GM12865 (cell line): ENCODE measurements at regions not wholly inside any gene's neighbourhood (a gene's known extent, or its start where the extent isn't known, plus 50 kb on each side); places are given as distances from the start of the nearest gene placed in this dataset.
"Not testable (repeated sequence)": the region's sequence is repeated elsewhere in the genome, so short reads cannot be mapped to it uniquely, and the experiment has no call there.

Experiments used
- DNase-seq: peaks from one replicate; pipeline ENCODE4 v3.0.0; 2010; ENCODE audit warnings: low read depth
- H3K4me3 ChIP-seq: 2 replicates; pipeline ENCODE4 v1.5.1; 2011; ENCODE audit warnings: mild to moderate bottlenecking, low read depth, low read length, control low read depth
- CTCF ChIP-seq: IDR thresholded peaks from 2 replicates; pipeline ENCODE4 v1.5.1; 2011; ENCODE audit warnings: low read length, control low read depth, low read depth, inconsistent platforms; ENCODE audit not compliant: insufficient read depth; ENCODE audit errors: missing control alignments

GRCh38 chr15:93929375-93930094 lies 301.8 kb upstream of the MCTP2 start:
- no peak for TF ChIP-seq CTCF
- no peak overlapping the region for H3K4me3 ChIP-seq
- no peak for DNase-seq

GRCh38 chr15:93920204-93920603 lies 311.2 kb upstream of the MCTP2 start:
- no peak for DNase-seq
- H3K4me3 ChIP-seq = no peak overlapping the region
- TF ChIP-seq CTCF = no peak

GRCh38 chr15:93918801-93919200 lies 312.6 kb upstream of the MCTP2 start:
- DNase-seq, H3K4me3 ChIP-seq: not testable (repeated sequence)

GRCh38 chr15:93917181-93917580 lies 314.2 kb upstream of the MCTP2 start:
- DNase-seq = no peak
- TF ChIP-seq CTCF = no peak
- H3K4me3 ChIP-seq = no peak overlapping the region

GRCh38 chr15:93913871-93914270 lies 317.5 kb upstream of the MCTP2 start:
- no peak for TF ChIP-seq CTCF
- DNase-seq = no peak
- no peak overlapping the region for H3K4me3 ChIP-seq

GRCh38 chr15:93913310-93913709 lies 318.1 kb upstream of the MCTP2 start:
- no peak overlapping the region for H3K4me3 ChIP-seq
- TF ChIP-seq CTCF = no peak
- DNase-seq = no peak

- TF ChIP-seq CTCF = no peak
- DNase-seq = no peak
- H3K4me3 ChIP-seq = no peak overlapping the region
Observed at GRCh38 chr15:93900476-93901400, 330.6 kb upstream of the MCTP2 start.
